ENCODE measurements at regions not wholly inside any gene's neighbourhood (a gene's known extent, or its start where the extent isn't known, plus 50 kb on each side); places are given as distances from the start of the nearest gene placed in this dataset.
"Not testable (repeated sequence)": the region's sequence is repeated elsewhere in the genome, so short reads cannot be mapped to it uniquely, and the experiment has no call there.

- DNase-seq (ENCODE audit: low spot score), result no peak
Measured at GRCh38 chr9:129435291-129435690, 185.6 kb downstream of the C9orf50 start.

GRCh38 chr9:129434187-129434586 lies 186.7 kb downstream of the C9orf50 start:
- no peak for DNase-seq (ENCODE audit: low spot score)

GRCh38 chr9:129432297-129433154 lies 188.4 kb downstream of the C9orf50 start:
- peak; percentile 51 for DNase-seq (ENCODE audit: low spot score)

- no peak for DNase-seq (ENCODE audit: low spot score)
Measured at GRCh38 chr9:129430940-129431643, 189.8 kb downstream of the C9orf50 start.

GRCh38 chr9:129428864-129429577 lies 191.9 kb downstream of the C9orf50 start:
- no peak for DNase-seq (ENCODE audit: low spot score)

- DNase-seq (ENCODE audit: low spot score), result no peak
Measured at GRCh38 chr9:129427149-129427548, 193.8 kb downstream of the C9orf50 start.

- DNase-seq (ENCODE audit: low spot score), result not testable (repeated sequence)
Measured at GRCh38 chr9:129423755-129424154, 197.1 kb downstream of the C9orf50 start.

- no peak for DNase-seq (ENCODE audit: low spot score)
Measured at GRCh38 chr9:129423216-129423615, 197.7 kb downstream of the C9orf50 start.

GRCh38 chr9:129422843-129423192 lies 198.1 kb downstream of the C9orf50 start:
- no peak for DNase-seq (ENCODE audit: low spot score)

- no peak for DNase-seq (ENCODE audit: low spot score)
Measured at GRCh38 chr9:129422032-129422842, 198.7 kb downstream of the C9orf50 start.

GRCh38 chr9:129421371-129421770 lies 199.5 kb downstream of the C9orf50 start:
- DNase-seq (ENCODE audit: low spot score), result no peak

- DNase-seq (ENCODE audit: low spot score), result no peak
Measured at GRCh38 chr9:129420721-129421120, 200.2 kb downstream of the C9orf50 start.

- no peak for DNase-seq (ENCODE audit: low spot score)
Measured at GRCh38 chr9:129419382-129419899, 201.5 kb downstream of the C9orf50 start.

- no peak for DNase-seq (ENCODE audit: low spot score)
Measured at GRCh38 chr9:129418451-129418850, 202.4 kb downstream of the C9orf50 start.

- DNase-seq (ENCODE audit: low spot score), result peak; percentile 71
Measured at GRCh38 chr9:129416821-129417539, 203.9 kb downstream of the C9orf50 start.

- no peak for DNase-seq (ENCODE audit: low spot score)
Measured at GRCh38 chr9:129415942-129416651, 204.8 kb downstream of the C9orf50 start.

- DNase-seq (ENCODE audit: low spot score), result no peak
Measured at GRCh38 chr9:129414993-129415941, 205.6 kb downstream of the C9orf50 start.

- peak; percentile 37 for DNase-seq (ENCODE audit: low spot score)
Measured at GRCh38 chr9:129414377-129414992, 206.4 kb downstream of the C9orf50 start.
